OCI-LY1 (cell line): ENCODE measurements at regions not wholly inside any gene's neighbourhood (a gene's known extent, or its start where the extent isn't known, plus 50 kb on each side); places are given as distances from the start of the nearest gene placed in this dataset.

ENCODE experiments used
- H2AFZ ChIP-seq: fragments of 200-600 bp; sonication (generic), shearing (Covaris generic); 2 replicates; pipeline ENCODE4 v1.6.0; 2014; ENCODE audit warnings: antibody characterized with exemption, mild to moderate bottlenecking, low read length
- H3F3A ChIP-seq: fragments of 200-600 bp; sonication (generic), shearing (Covaris generic); 2 replicates; pipeline ENCODE4 v1.6.0; 2014; ENCODE audit warnings: mild to moderate bottlenecking, antibody characterized with exemption, low read length, moderate library complexity; ENCODE audit not compliant: insufficient read depth
- H3K27ac ChIP-seq: fragments of 200-600 bp; sonication (generic); 2 replicates; pipeline ENCODE4 v1.5.1; 2014; ENCODE audit warnings: low read length, mixed run types, mild to moderate bottlenecking, low read depth; ENCODE audit not compliant: poor library complexity, severe bottlenecking
- H3K27me3 ChIP-seq: fragments of 200-600 bp; sonication (generic); 2 replicates; pipeline ENCODE4 v1.6.0; 2014; ENCODE audit warnings: antibody characterized with exemption, mild to moderate bottlenecking, low read length, moderate library complexity; ENCODE audit not compliant: insufficient read depth
- H3K36me3 ChIP-seq: fragments of 200-600 bp; sonication (generic); 2 replicates; pipeline ENCODE4 v1.6.1; 2014; ENCODE audit warnings: mild to moderate bottlenecking, antibody characterized with exemption, low read length, moderate library complexity, mixed read lengths; ENCODE audit not compliant: insufficient read depth
- H3K4me1 ChIP-seq: fragments of 200-600 bp; sonication (generic); 2 replicates; pipeline ENCODE4 v1.5.1; 2014; ENCODE audit warnings: mild to moderate bottlenecking, low read length, moderate library complexity; ENCODE audit not compliant: insufficient read depth, severe bottlenecking
- H3K4me2 ChIP-seq: fragments of 200-600 bp; sonication (generic), shearing (Covaris generic); 2 replicates; pipeline ENCODE4 v1.6.1; 2014; ENCODE audit warnings: low read length
- H3K4me3 ChIP-seq: fragments of 200-600 bp; sonication (generic); 2 replicates; pipeline ENCODE4 v1.5.1; 2014; ENCODE audit warnings: low read length, low read depth, mild to moderate bottlenecking, mixed read lengths; ENCODE audit not compliant: poor library complexity, severe bottlenecking
- H3K79me2 ChIP-seq: fragments of 200-600 bp; shearing (Covaris generic); 2 replicates; pipeline ENCODE4 v1.6.1; 2016; ENCODE audit warnings: mixed run types, low read length, mixed read lengths; ENCODE audit not compliant: insufficient read depth
- H3K9ac ChIP-seq: fragments of 200-600 bp; sonication (generic), shearing (Covaris generic); 2 replicates; pipeline ENCODE4 v1.6.1; 2014; ENCODE audit warnings: mild to moderate bottlenecking, low read length, mixed read lengths
- H3K9me2 ChIP-seq: fragments of 200-600 bp; sonication (generic), shearing (Covaris generic); 2 replicates; pipeline ENCODE4 v1.6.1; 2014; ENCODE audit warnings: low read depth, mild to moderate bottlenecking, low read length, mixed read lengths
- H3K9me3 ChIP-seq: fragments of 200-600 bp; shearing (Covaris generic); 2 replicates; pipeline ENCODE4 v1.6.1; 2014; ENCODE audit warnings: low read length, mixed read lengths
- H4K20me1 ChIP-seq: fragments of 200-600 bp; sonication (generic), shearing (Covaris generic); 2 replicates; pipeline ENCODE4 v1.6.0; 2016; ENCODE audit warnings: mild to moderate bottlenecking, low read length; ENCODE audit not compliant: insufficient read depth
- EZH2 ChIP-seq: fragments of 200-600 bp; sonication (generic), shearing (Covaris generic); IDR thresholded peaks from 2 replicates; pipeline ENCODE4 v1.8.0; 2017; ENCODE audit warnings: borderline replicate concordance, mixed run types, mild to moderate bottlenecking, antibody characterized with exemption, low read length, moderate library complexity, mixed read lengths
- TF ChIP-seq, protein P1 (sequence below): fragments of 200-600 bp; sonication (generic), shearing (Covaris generic); IDR thresholded peaks from 2 replicates; pipeline ENCODE4 v1.5.1; 2017; ENCODE audit warnings: mild to moderate bottlenecking, antibody characterized with exemption, low read length, moderate library complexity, mixed read lengths

DNA sequence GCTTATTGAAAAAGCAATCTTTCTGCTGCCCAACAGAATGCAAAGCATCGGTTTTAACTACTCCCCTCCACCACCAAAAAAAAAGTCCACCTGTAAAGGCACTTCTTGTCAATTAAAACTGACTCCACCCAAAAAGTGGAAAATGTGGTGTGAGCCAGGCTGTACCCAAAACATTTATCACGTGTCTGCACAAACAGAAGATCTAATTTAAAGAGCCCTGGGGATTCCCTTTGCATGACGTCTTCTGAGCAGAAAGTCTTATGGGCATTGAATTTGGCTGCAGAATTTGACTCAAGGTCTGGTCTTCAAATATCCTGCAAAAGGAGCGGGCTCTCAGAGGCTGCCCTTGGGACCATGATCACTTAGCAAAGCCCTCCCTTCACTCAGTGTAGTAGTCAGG, 358.3 kb upstream of the KLHL29 start:
- Histone ChIP-seq H3K9me3 (no peaks in the 10 kb centered on the region), H3K4me1 (no peaks in the 10 kb centered on the region), H3F3A (no peaks in the 10 kb centered on the region), H2AFZ (no peak overlapping the region), H4K20me1 (no peaks in the 10 kb centered on the region), H3K9me2 (no peaks in the 10 kb centered on the region), H3K4me3 (no peak overlapping the region), H3K27ac (no peak overlapping the region), H3K79me2 (no peaks in the 10 kb centered on the region), H3K27me3 (no peaks in the 10 kb centered on the region), H3K36me3 (no peaks in the 10 kb centered on the region), H3K9ac (no peak overlapping the region), H3K4me2 (no peak overlapping the region)
- TF ChIP-seq, protein P1, sequence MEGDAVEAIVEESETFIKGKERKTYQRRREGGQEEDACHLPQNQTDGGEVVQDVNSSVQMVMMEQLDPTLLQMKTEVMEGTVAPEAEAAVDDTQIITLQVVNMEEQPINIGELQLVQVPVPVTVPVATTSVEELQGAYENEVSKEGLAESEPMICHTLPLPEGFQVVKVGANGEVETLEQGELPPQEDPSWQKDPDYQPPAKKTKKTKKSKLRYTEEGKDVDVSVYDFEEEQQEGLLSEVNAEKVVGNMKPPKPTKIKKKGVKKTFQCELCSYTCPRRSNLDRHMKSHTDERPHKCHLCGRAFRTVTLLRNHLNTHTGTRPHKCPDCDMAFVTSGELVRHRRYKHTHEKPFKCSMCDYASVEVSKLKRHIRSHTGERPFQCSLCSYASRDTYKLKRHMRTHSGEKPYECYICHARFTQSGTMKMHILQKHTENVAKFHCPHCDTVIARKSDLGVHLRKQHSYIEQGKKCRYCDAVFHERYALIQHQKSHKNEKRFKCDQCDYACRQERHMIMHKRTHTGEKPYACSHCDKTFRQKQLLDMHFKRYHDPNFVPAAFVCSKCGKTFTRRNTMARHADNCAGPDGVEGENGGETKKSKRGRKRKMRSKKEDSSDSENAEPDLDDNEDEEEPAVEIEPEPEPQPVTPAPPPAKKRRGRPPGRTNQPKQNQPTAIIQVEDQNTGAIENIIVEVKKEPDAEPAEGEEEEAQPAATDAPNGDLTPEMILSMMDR: no peak
- no peak for TF ChIP-seq EZH2

DNA sequence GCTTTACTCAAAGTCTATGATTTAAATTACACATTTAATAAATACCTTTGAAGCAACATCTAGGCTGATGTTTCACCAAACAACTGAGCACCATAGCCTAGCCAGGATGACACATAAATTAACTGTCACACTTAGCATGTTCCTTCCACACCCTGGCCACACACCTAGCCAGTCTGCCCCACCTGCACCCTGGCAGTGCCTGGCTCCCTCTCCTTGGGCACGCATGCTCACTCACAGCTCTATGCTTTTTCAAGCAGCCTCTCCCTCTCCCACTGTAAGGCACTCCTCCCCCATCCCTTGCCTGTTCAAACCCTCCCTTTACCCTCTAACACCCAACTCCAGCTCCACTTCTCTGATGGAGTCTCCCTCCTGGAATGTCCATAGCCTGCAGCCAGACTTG, 357.6 kb upstream of the KLHL29 start:
- Histone ChIP-seq H3K27me3 (no peaks in the 10 kb centered on the region), H3K9me3 (no peaks in the 10 kb centered on the region), H2AFZ (no peak overlapping the region), H3K27ac (no peak overlapping the region), H3K79me2 (no peaks in the 10 kb centered on the region), H3K4me1 (no peaks in the 10 kb centered on the region), H3K9me2 (no peaks in the 10 kb centered on the region), H3K36me3 (no peaks in the 10 kb centered on the region), H3K4me2 (no peak overlapping the region), H4K20me1 (no peaks in the 10 kb centered on the region), H3F3A (no peaks in the 10 kb centered on the region), H3K9ac (no peak overlapping the region), H3K4me3 (no peak overlapping the region)
- TF ChIP-seq EZH2: no peak
- TF ChIP-seq, protein P1: no peak

DNA sequence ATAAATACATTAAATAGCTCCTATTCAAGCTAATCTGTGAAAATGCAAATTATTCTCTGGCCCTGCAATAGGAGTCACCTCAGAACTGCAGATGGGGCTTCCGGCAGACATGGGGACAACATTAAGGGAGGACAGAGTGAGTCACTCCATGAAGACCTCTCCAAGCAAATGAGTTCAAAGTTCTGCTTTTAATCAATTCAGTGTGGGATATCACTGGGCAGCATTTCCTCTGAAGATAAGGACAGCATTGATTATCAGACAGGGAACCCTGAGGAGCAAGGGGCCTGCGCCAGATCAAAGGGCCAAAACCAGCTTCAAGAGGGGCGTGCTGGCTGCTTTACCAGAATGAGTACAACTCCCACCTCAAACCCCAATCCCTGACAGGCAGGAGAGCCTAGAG, 356.9 kb upstream of the KLHL29 start:
- no peaks in the 10 kb centered on the region for H3K36me3 ChIP-seq
- H3K27me3 ChIP-seq: no peaks in the 10 kb centered on the region
- no peak overlapping the region for H3K4me3 ChIP-seq
- no peak overlapping the region for H3K27ac ChIP-seq
- no peaks in the 10 kb centered on the region for H3K4me1 ChIP-seq
- no peak overlapping the region for H2AFZ ChIP-seq
- H3K79me2 ChIP-seq: no peaks in the 10 kb centered on the region
- no peak overlapping the region for H3K4me2 ChIP-seq
- no peaks in the 10 kb centered on the region for H3K9me3 ChIP-seq
- H3K9me2 ChIP-seq: no peaks in the 10 kb centered on the region
- H3F3A ChIP-seq: no peaks in the 10 kb centered on the region
- H3K9ac ChIP-seq: no peak overlapping the region
- TF ChIP-seq, protein P1: no peak
- no peak for TF ChIP-seq EZH2
- no peaks in the 10 kb centered on the region for H4K20me1 ChIP-seq
